HPDE6-E6E7 (cell line): ENCODE measurements at regions not wholly inside any gene's neighbourhood (a gene's known extent, or its start where the extent isn't known, plus 50 kb on each side); places are given as distances from the start of the nearest gene placed in this dataset.
"Not testable (repeated sequence)": the region's sequence is repeated elsewhere in the genome, so short reads cannot be mapped to it uniquely, and the experiment has no call there.

Experiments
- DNase-seq: peaks from one replicate; pipeline ENCODE4 v3.0.0; 2011; ENCODE audit warnings: missing footprints; ENCODE audit errors: extremely low spot score

GRCh38 chr5:163163858-163164257 lies 273.5 kb upstream of the CCNG1 start:
- DNase-seq: no peak

GRCh38 chr5:163165277-163165676 lies 272.1 kb upstream of the CCNG1 start:
- no peak for DNase-seq

GRCh38 chr5:163170161-163170560 lies 267.2 kb upstream of the CCNG1 start:
- not testable (repeated sequence) for DNase-seq

- DNase-seq: no peak
These were observed 264.7 kb upstream of the CCNG1 start for GRCh38 chr5:163172540-163173338.

- DNase-seq: no peak
These were observed 259.4 kb upstream of the CCNG1 start for GRCh38 chr5:163177971-163178370.

- DNase-seq: no peak
These were observed 252.1 kb upstream of the CCNG1 start for GRCh38 chr5:163185315-163185714.

- no peak for DNase-seq
These were observed 248.3 kb upstream of the CCNG1 start for GRCh38 chr5:163189023-163189553.

- no peak for DNase-seq
These were observed 247.1 kb upstream of the CCNG1 start for GRCh38 chr5:163190283-163190682.

- no peak for DNase-seq
These were observed 246.6 kb upstream of the CCNG1 start for GRCh38 chr5:163190784-163191183.

GRCh38 chr5:163193886-163194285 lies 243.5 kb upstream of the CCNG1 start:
- no peak for DNase-seq

GRCh38 chr5:163205645-163206044 lies 231.8 kb upstream of the CCNG1 start:
- no peak for DNase-seq

GRCh38 chr5:163221581-163221980 lies 215.8 kb upstream of the CCNG1 start:
- DNase-seq: no peak

GRCh38 chr5:163222982-163223381 lies 214.4 kb upstream of the CCNG1 start:
- no peak for DNase-seq

GRCh38 chr5:163244445-163244987 lies 192.9 kb upstream of the CCNG1 start:
- DNase-seq: no peak

GRCh38 chr5:163245584-163245983 lies 191.8 kb upstream of the CCNG1 start:
- DNase-seq: no peak

GRCh38 chr5:163248333-163248732 lies 189.1 kb upstream of the CCNG1 start:
- no peak for DNase-seq

GRCh38 chr5:163248871-163249270 lies 188.5 kb upstream of the CCNG1 start:
- no peak for DNase-seq

- DNase-seq: no peak
These were observed 184.4 kb upstream of the CCNG1 start for GRCh38 chr5:163252950-163253349.

- no peak for DNase-seq
These were observed 177.9 kb upstream of the CCNG1 start for GRCh38 chr5:163259495-163259894.

GRCh38 chr5:163260471-163260870 lies 176.9 kb upstream of the CCNG1 start:
- DNase-seq: no peak

GRCh38 chr5:163260961-163261360 lies 176.4 kb upstream of the CCNG1 start:
- DNase-seq: no peak

GRCh38 chr5:163261647-163262269 lies 175.6 kb upstream of the CCNG1 start:
- DNase-seq: no peak

- DNase-seq: not testable (repeated sequence)
These were observed 171.1 kb upstream of the CCNG1 start for GRCh38 chr5:163266249-163266648.
